Progenitor cell of endocrine pancreas (in vitro differentiated cells): ENCODE measurements at regions not wholly inside any gene's neighbourhood (a gene's known extent, or its start where the extent isn't known, plus 50 kb on each side); places are given as distances from the start of the nearest gene placed in this dataset.

Source experiments
- DNase-seq: peaks from one replicate; pipeline ENCODE4 v3.0.0; 2021; ENCODE audit warnings: low spot score; ENCODE audit not compliant: unreplicated experiment
- H3K27ac Mint-ChIP-seq: 2 replicates; pipeline ENCODE4 v1.8.0; 2021; ENCODE audit warnings: mild to moderate bottlenecking, moderate library complexity, mixed read lengths
- H3K27me3 Mint-ChIP-seq: 2 replicates; pipeline ENCODE4 v1.8.0; 2021; ENCODE audit warnings: mixed read lengths
- H3K36me3 Mint-ChIP-seq: 2 replicates; pipeline ENCODE4 v1.8.0; 2022; ENCODE audit warnings: mixed read lengths; ENCODE audit not compliant: insufficient read depth
- H3K4me1 Mint-ChIP-seq: 2 replicates; pipeline ENCODE4 v1.8.0; 2021; ENCODE audit warnings: low read depth, mixed read lengths
- H3K4me3 Mint-ChIP-seq: 2 replicates; pipeline ENCODE4 v1.8.0; 2021; ENCODE audit warnings: low read depth, mild to moderate bottlenecking, moderate library complexity, mixed read lengths
- H3K9me3 Mint-ChIP-seq: 2 replicates; pipeline ENCODE4 v1.8.0; 2021; ENCODE audit warnings: low read depth, mixed read lengths
- TF ChIP-seq, protein P1 (sequence below): fragments of 200-600 bp; sonication (generic); IDR thresholded peaks from one replicate; pipeline ENCODE4 v1.5.0; 2021; ENCODE audit warnings: antibody characterized with exemption, mild to moderate bottlenecking; ENCODE audit not compliant: unreplicated experiment

DNA sequence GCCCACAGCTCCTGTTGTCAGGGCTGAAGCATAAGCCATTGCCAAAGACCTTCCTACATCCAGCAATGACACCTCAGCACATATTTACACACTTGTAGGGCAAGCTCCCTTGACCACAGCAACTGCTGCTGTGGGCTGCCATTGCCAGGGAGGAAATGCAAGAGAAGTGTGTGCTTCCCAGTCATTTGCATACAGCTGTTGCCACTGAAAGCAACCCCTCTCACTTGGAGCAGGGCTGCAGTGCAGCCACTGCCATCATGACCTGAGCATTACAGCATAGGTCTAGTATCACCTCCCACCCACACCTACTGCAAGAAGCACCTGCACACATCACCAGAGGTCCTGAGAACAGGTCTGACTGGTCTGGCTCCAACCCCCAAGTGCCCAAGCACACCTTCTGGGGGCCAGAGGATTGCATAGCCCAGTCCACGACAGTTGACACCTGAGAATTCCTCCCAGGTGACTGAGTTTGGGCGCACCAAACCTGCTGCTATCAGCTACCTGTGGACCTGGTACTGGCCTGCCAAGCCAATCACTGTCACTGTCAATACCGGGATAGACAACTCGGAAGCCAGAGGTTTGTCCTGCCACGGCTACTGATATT, 636.5 kb upstream of the SLIT2 start:
- H3K9me3 Mint-ChIP-seq: peaks cover 8% of the 10 kb centered on the region
- peaks cover 3% of the 10 kb centered on the region for H3K4me1 Mint-ChIP-seq
- TF ChIP-seq, protein P1, sequence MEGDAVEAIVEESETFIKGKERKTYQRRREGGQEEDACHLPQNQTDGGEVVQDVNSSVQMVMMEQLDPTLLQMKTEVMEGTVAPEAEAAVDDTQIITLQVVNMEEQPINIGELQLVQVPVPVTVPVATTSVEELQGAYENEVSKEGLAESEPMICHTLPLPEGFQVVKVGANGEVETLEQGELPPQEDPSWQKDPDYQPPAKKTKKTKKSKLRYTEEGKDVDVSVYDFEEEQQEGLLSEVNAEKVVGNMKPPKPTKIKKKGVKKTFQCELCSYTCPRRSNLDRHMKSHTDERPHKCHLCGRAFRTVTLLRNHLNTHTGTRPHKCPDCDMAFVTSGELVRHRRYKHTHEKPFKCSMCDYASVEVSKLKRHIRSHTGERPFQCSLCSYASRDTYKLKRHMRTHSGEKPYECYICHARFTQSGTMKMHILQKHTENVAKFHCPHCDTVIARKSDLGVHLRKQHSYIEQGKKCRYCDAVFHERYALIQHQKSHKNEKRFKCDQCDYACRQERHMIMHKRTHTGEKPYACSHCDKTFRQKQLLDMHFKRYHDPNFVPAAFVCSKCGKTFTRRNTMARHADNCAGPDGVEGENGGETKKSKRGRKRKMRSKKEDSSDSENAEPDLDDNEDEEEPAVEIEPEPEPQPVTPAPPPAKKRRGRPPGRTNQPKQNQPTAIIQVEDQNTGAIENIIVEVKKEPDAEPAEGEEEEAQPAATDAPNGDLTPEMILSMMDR: no peak
- DNase-seq: no peak
- H3K27me3 Mint-ChIP-seq: no peaks in the 10 kb centered on the region
- no peak overlapping the region for H3K4me3 Mint-ChIP-seq
- no peak overlapping the region for H3K27ac Mint-ChIP-seq
- H3K36me3 Mint-ChIP-seq: no peaks in the 10 kb centered on the region

- no peaks in the 10 kb centered on the region for H3K36me3 Mint-ChIP-seq
- TF ChIP-seq, protein P1: no peak
- peaks cover 13% of the 10 kb centered on the region for H3K9me3 Mint-ChIP-seq
- DNase-seq: no peak
- no peak overlapping the region for H3K4me3 Mint-ChIP-seq
- no peak overlapping the region for H3K27ac Mint-ChIP-seq
- H3K4me1 Mint-ChIP-seq: peaks cover 3% of the 10 kb centered on the region
- no peaks in the 10 kb centered on the region for H3K27me3 Mint-ChIP-seq
Measured at GRCh38 chr4:19614171-19614570, 637.5 kb upstream of the SLIT2 start.

DNA sequence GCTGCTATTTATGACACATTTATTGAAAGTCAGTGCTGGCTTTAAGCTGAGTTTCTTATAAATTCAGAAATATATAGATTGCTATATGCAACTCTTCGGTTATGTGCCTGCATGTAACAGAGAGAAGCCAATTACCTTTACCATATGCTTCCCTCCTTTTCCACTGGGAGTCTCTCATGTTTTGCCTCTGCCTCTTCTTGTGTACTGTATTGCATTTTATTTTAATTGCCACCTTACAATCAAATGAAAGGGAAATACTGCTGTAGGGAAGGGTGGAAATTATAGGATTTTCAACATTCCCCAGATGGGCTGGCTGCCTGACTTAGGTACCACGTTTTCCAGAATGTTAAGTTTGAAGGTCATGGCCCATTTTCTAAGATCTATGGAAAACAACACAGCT, 655.4 kb upstream of the SLIT2 start:
- TF ChIP-seq, protein P1: no peak
- peaks cover 4% of the 10 kb centered on the region for H3K9me3 Mint-ChIP-seq
- H3K36me3 Mint-ChIP-seq: no peaks in the 10 kb centered on the region
- H3K4me3 Mint-ChIP-seq: no peak overlapping the region
- no peaks in the 10 kb centered on the region for H3K27me3 Mint-ChIP-seq
- no peaks in the 10 kb centered on the region for H3K4me1 Mint-ChIP-seq
- DNase-seq: no peak
- H3K27ac Mint-ChIP-seq: no peak overlapping the region

- no peak for DNase-seq
- TF ChIP-seq, protein P1: no peak
- Mint-ChIP-seq H3K4me1 (no peaks in the 10 kb centered on the region), H3K9me3 (peaks cover 4% of the 10 kb centered on the region), H3K4me3 (no peak overlapping the region), H3K27ac (no peak overlapping the region), H3K27me3 (no peaks in the 10 kb centered on the region), H3K36me3 (no peaks in the 10 kb centered on the region)
Measured at GRCh38 chr4:19592391-19592790, 659.3 kb upstream of the SLIT2 start.

GRCh38 chr4:19583827-19584569, 667.7 kb upstream of the SLIT2 start:
- TF ChIP-seq, protein P1: no peak
- no peak overlapping the region for H3K27ac Mint-ChIP-seq

More at GRCh38 chr4:19583827-19584569, 667.7 kb upstream of the SLIT2 start:
- H3K36me3 Mint-ChIP-seq: no peaks in the 10 kb centered on the region
- H3K4me1 Mint-ChIP-seq: no peaks in the 10 kb centered on the region
- H3K4me3 Mint-ChIP-seq: no peak overlapping the region
- no peak for DNase-seq
- H3K27me3 Mint-ChIP-seq: no peaks in the 10 kb centered on the region
- no peaks in the 10 kb centered on the region for H3K9me3 Mint-ChIP-seq
